Daoy (cell line): ENCODE measurements at regions not wholly inside any gene's neighbourhood (a gene's known extent, or its start where the extent isn't known, plus 50 kb on each side); places are given as distances from the start of the nearest gene placed in this dataset.
"Not testable (repeated sequence)": the region's sequence is repeated elsewhere in the genome, so short reads cannot be mapped to it uniquely, and the experiment has no call there.

Experiments
- DNase-seq: peaks from one replicate; pipeline ENCODE4 v3.0.0-alpha.2; 2015; ENCODE audit warnings: low read depth

- no peak for DNase-seq
Measured at GRCh38 chr3:106985721-106986120, 391.5 kb upstream of the CCDC54 start.

GRCh38 chr3:106998841-106999682 lies 378.2 kb upstream of the CCDC54 start:
- DNase-seq: not testable (repeated sequence)

- DNase-seq: no peak
Measured at GRCh38 chr3:107001635-107002034, 375.6 kb upstream of the CCDC54 start.

GRCh38 chr3:107005352-107005751 lies 371.9 kb upstream of the CCDC54 start:
- DNase-seq: peak; percentile 4

- no peak for DNase-seq
Measured at GRCh38 chr3:107008213-107008612, 369.0 kb upstream of the CCDC54 start.

- DNase-seq: no peak
Measured at GRCh38 chr3:107013641-107014040, 363.6 kb upstream of the CCDC54 start.

- DNase-seq: no peak
Measured at GRCh38 chr3:107024551-107025026, 352.6 kb upstream of the CCDC54 start.

- DNase-seq: no peak
Measured at GRCh38 chr3:107025961-107026360, 351.3 kb upstream of the CCDC54 start.

- DNase-seq: no peak
Measured at GRCh38 chr3:107028086-107028485, 349.2 kb upstream of the CCDC54 start.

GRCh38 chr3:107028626-107029025 lies 348.6 kb upstream of the CCDC54 start:
- no peak for DNase-seq

GRCh38 chr3:107032111-107032510 lies 345.1 kb upstream of the CCDC54 start:
- no peak for DNase-seq

- DNase-seq: no peak
Measured at GRCh38 chr3:107034142-107034541, 343.1 kb upstream of the CCDC54 start.

GRCh38 chr3:107035176-107035575 lies 342.1 kb upstream of the CCDC54 start:
- no peak for DNase-seq

- DNase-seq: no peak
Measured at GRCh38 chr3:107044677-107045076, 332.6 kb upstream of the CCDC54 start.

GRCh38 chr3:107045791-107046190 lies 331.4 kb upstream of the CCDC54 start:
- no peak for DNase-seq

GRCh38 chr3:107055181-107055942 lies 321.9 kb upstream of the CCDC54 start:
- DNase-seq: no peak

GRCh38 chr3:107061466-107061865 lies 315.8 kb upstream of the CCDC54 start:
- DNase-seq: no peak

GRCh38 chr3:107062310-107062709 lies 314.9 kb upstream of the CCDC54 start:
- DNase-seq: no peak

GRCh38 chr3:107062787-107063186 lies 314.5 kb upstream of the CCDC54 start:
- no peak for DNase-seq

- peak; percentile 83 for DNase-seq
Measured at GRCh38 chr3:107063351-107063750, 313.9 kb upstream of the CCDC54 start.

GRCh38 chr3:107064405-107065060 lies 312.7 kb upstream of the CCDC54 start:
- DNase-seq: peak; percentile 88

- DNase-seq: peak; percentile 62
Measured at GRCh38 chr3:107065094-107065861, 312.0 kb upstream of the CCDC54 start.
